Tibial artery (tissue), 4 donors: ENCODE measurements at regions not wholly inside any gene's neighbourhood (a gene's known extent, or its start where the extent isn't known, plus 50 kb on each side); places are given as distances from the start of the nearest gene placed in this dataset.

Experiments
- DNase-seq, 2 donors: peaks; one replicate each; pipeline ENCODE4 v3.0.0-alpha.2; 2019
- H3K27ac ChIP-seq, 2 donors: fragments of 200-600 bp; sonication (generic) in 1 of 2; 1 replicate in 1 of 2; 2 replicates in 1 of 2; pipeline ENCODE4 v1.5.1; 2018 to 2019; ENCODE audit warnings: mild to moderate bottlenecking in 1 of 2
- H3K27me3 ChIP-seq, 2 donors: fragments of 200-600 bp; sonication (generic) in 1 of 2; one replicate each; pipeline versions ENCODE4 v1.5.1 to v1.6.0; 2016 to 2019
- H3K36me3 ChIP-seq, 3 donors: fragments of 200-600 bp; sonication (generic) in 2 of 3; one replicate each; pipeline ENCODE4 v1.5.1; 2016 to 2019; ENCODE audit warnings: mild to moderate bottlenecking in 2 of 3
- H3K4me1 ChIP-seq, 4 donors: fragments of 200-600 bp; sonication (generic) in 2 of 4; 1 replicate in 3 of 4; 2 replicates in 1 of 4; pipeline ENCODE4 v1.5.1; 2016 to 2019
- H3K4me3 ChIP-seq, 2 donors: fragments of 200-600 bp; sonication (generic) in 1 of 2; 1 replicate in 1 of 2; 2 replicates in 1 of 2; pipeline ENCODE4 v1.5.1; 2018 to 2019; ENCODE audit warnings: mild to moderate bottlenecking in 2 of 2
- H3K9me3 ChIP-seq, 3 donors: fragments of 200-600 bp; sonication (generic) in 1 of 3; one replicate each; pipeline ENCODE4 v1.5.1; 2016 to 2019
- CTCF ChIP-seq, 2 experiments: fragments of 200-600 bp in 1 of 2; fragments of 450-650 bp in 1 of 2; IDR thresholded peaks; one replicate each; pipeline ENCODE4 v1.5.1; 2017 to 2019; ENCODE audit warnings: antibody characterized with exemption in 2 of 2, mild to moderate bottlenecking in 1 of 2, moderate library complexity in 1 of 2
- intact Hi-C: fragments of 100-400 bp; cut with DNase I; formaldehyde crosslinking; loops from one replicate; pipeline ENCODE4 v1.15.0; 2023; ENCODE audit warnings: low total_unique reads

- Histone ChIP-seq H3K27me3 (no peaks in the 10 kb centered on the region), H3K4me3 (no peak overlapping the region), H3K4me1 (peaks cover 0 to 25% (median 3%) of the 10 kb centered on the region in 4 donors), H3K36me3 (peaks cover 0 to 4% (median 0%) of the 10 kb centered on the region in 3 donors), H3K27ac (no peak overlapping the region), H3K9me3 (no peaks in the 10 kb centered on the region)
- TF ChIP-seq CTCF (IDR thresholded peaks at IDR 0.05): no peak
- DNase-seq: no peak
- intact Hi-C loops: no loop called here
These were observed 102.7 kb upstream of the MTNR1B start for GRCh38 chr11:92866679-92867282.

- intact Hi-C loops: no loop called here
- TF ChIP-seq CTCF (IDR thresholded peaks at IDR 0.05): no peak
- H3K4me1 ChIP-seq: peaks cover 0 to 19% (median 3%) of the 10 kb centered on the region in 4 donors
These were observed 101.4 kb upstream of the MTNR1B start for GRCh38 chr11:92867913-92868619.

GRCh38 chr11:92869716-92870115 is 99.7 kb upstream of the MTNR1B start:
- no peak for DNase-seq
- TF ChIP-seq CTCF (IDR thresholded peaks at IDR 0.05): no peak
- intact Hi-C loops: no loop called here
- H3K4me3 ChIP-seq: no peak overlapping the region
- peaks cover 0 to 19% (median 3%) of the 10 kb centered on the region in 4 donors for H3K4me1 ChIP-seq
- H3K9me3 ChIP-seq: no peaks in the 10 kb centered on the region
- H3K27ac ChIP-seq: no peak overlapping the region
- H3K36me3 ChIP-seq: peaks cover 0 to 4% (median 0%) of the 10 kb centered on the region in 3 donors
- H3K27me3 ChIP-seq: no peaks in the 10 kb centered on the region

More at GRCh38 chr11:92867913-92868619, 101.4 kb upstream of the MTNR1B start:
- Histone ChIP-seq H3K36me3 (peaks cover 0 to 4% (median 0%) of the 10 kb centered on the region in 3 donors), H3K27ac (no peak overlapping the region), H3K4me3 (no peak overlapping the region), H3K9me3 (no peaks in the 10 kb centered on the region), H3K27me3 (no peaks in the 10 kb centered on the region)
- DNase-seq: no peak

GRCh38 chr11:92870196-92870832 is 99.1 kb upstream of the MTNR1B start:
- Histone ChIP-seq H3K36me3 (peaks cover 0 to 4% (median 0%) of the 10 kb centered on the region in 3 donors), H3K4me1 (peaks cover 0 to 15% (median 3%) of the 10 kb centered on the region in 4 donors), H3K9me3 (no peaks in the 10 kb centered on the region), H3K4me3 (no peak overlapping the region), H3K27me3 (no peaks in the 10 kb centered on the region), H3K27ac (no peak overlapping the region)
- intact Hi-C loops: no loop called here
- no peak for TF ChIP-seq CTCF (IDR thresholded peaks at IDR 0.05)
- DNase-seq: no peak

- Histone ChIP-seq H3K27ac (no peak overlapping the region), H3K4me3 (no peak overlapping the region), H3K36me3 (no peaks in the 10 kb centered on the region), H3K9me3 (no peaks in the 10 kb centered on the region), H3K4me1 (peaks cover 0 to 11% (median 3%) of the 10 kb centered on the region in 4 donors), H3K27me3 (no peaks in the 10 kb centered on the region)
- TF ChIP-seq CTCF (IDR thresholded peaks at IDR 0.05): no peak
- DNase-seq: no peak
- intact Hi-C loops: no loop called here
These were observed 95.9 kb upstream of the MTNR1B start for GRCh38 chr11:92873551-92873950.
